Tibial nerve (tissue), 4 donors: ENCODE measurements at regions not wholly inside any gene's neighbourhood (a gene's known extent, or its start where the extent isn't known, plus 50 kb on each side); places are given as distances from the start of the nearest gene placed in this dataset.

Experiments
- DNase-seq, 2 donors: peaks; one replicate each; pipeline ENCODE4 v3.0.0-alpha.2; 2019; ENCODE audit warnings: low spot score in 2 of 2
- H3K27ac ChIP-seq, 4 donors: fragments of 200-600 bp; sonication (generic) in 3 of 4; one replicate each; pipeline ENCODE4 v1.5.1; 2017 to 2019; ENCODE audit warnings: mild to moderate bottlenecking in 1 of 4
- H3K27me3 ChIP-seq, 2 donors: fragments of 200-600 bp; sonication (generic) in 1 of 2; one replicate each; pipeline versions ENCODE4 v1.5.1 to v1.6.0; 2017 to 2019
- H3K36me3 ChIP-seq, 3 donors: fragments of 200-600 bp; sonication (generic); one replicate each; pipeline ENCODE4 v1.5.1; 2018 to 2019
- H3K4me1 ChIP-seq, 4 donors: fragments of 200-600 bp; sonication (generic) in 3 of 4; one replicate each; pipeline ENCODE4 v1.5.1; 2017 to 2019
- H3K4me3 ChIP-seq, 4 donors: fragments of 200-600 bp; sonication (generic) in 3 of 4; one replicate each; pipeline ENCODE4 v1.5.1; 2017 to 2019; ENCODE audit warnings: mild to moderate bottlenecking in 1 of 4, moderate library complexity in 1 of 4
- H3K9me3 ChIP-seq, 4 donors: fragments of 200-600 bp; sonication (generic) in 3 of 4; one replicate each; pipeline ENCODE4 v1.5.1; 2017 to 2019
- EP300 ChIP-seq, 2 donors: sonication (generic); formaldehyde crosslinking; IDR thresholded peaks; one replicate each; pipeline ENCODE4 v1.6.1; 2017; ENCODE audit warnings: antibody characterized with exemption in 2 of 2, mild to moderate bottlenecking in 1 of 2
- POLR2A ChIP-seq, 2 donors: fragments of 450-650 bp; IDR thresholded peaks; one replicate each; pipeline ENCODE4 v1.6.1; 2017; ENCODE audit warnings: antibody characterized with exemption in 2 of 2, mild to moderate bottlenecking in 2 of 2, moderate library complexity in 2 of 2
- WGBS, 2 donors: methylation state at CpG; one replicate each; pipeline ENCODE4 v1.1.5; 2018; 5-methylcytosine and 5-hydroxymethylcytosine counted together
- TF ChIP-seq, protein P1 (sequence below), 5 experiments: fragments of 200-600 bp in 3 of 5; fragments of 450-650 bp in 2 of 5; sonication (generic) in 3 of 5; IDR thresholded peaks; one replicate each; pipeline ENCODE4 v1.5.1; 2016 to 2019; ENCODE audit warnings: antibody characterized with exemption in 5 of 5, mild to moderate bottlenecking in 3 of 5, moderate library complexity in 2 of 5

DNA sequence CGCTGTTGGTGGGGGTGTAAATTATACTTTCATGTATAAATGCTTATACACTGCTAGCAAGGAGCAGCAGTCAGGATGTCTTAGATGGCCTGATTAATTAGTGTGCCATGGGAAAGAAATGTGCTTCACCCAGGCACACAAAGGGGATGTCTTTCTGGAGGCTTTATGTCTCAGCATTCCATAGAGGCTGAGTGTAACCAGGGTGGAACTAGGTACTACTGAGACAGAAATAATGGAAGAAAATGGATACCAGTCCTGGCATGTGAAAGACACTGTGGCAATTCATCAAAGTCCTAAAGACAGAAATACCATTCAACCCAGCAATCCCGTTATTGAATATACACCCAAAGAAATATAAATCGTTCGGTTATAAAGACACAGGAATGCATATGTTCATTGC, 52.5 kb downstream of the PF4 start:
- no peak for DNase-seq
- Histone ChIP-seq H3K36me3 (no peaks in the 10 kb centered on the region), H3K9me3 (no peaks in the 10 kb centered on the region), H3K27me3 (no peaks in the 10 kb centered on the region), H3K4me1 (no peaks in the 10 kb centered on the region), H3K27ac (no peak overlapping the region), H3K4me3 (no peak overlapping the region)
- TF ChIP-seq, protein P1, sequence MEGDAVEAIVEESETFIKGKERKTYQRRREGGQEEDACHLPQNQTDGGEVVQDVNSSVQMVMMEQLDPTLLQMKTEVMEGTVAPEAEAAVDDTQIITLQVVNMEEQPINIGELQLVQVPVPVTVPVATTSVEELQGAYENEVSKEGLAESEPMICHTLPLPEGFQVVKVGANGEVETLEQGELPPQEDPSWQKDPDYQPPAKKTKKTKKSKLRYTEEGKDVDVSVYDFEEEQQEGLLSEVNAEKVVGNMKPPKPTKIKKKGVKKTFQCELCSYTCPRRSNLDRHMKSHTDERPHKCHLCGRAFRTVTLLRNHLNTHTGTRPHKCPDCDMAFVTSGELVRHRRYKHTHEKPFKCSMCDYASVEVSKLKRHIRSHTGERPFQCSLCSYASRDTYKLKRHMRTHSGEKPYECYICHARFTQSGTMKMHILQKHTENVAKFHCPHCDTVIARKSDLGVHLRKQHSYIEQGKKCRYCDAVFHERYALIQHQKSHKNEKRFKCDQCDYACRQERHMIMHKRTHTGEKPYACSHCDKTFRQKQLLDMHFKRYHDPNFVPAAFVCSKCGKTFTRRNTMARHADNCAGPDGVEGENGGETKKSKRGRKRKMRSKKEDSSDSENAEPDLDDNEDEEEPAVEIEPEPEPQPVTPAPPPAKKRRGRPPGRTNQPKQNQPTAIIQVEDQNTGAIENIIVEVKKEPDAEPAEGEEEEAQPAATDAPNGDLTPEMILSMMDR (IDR thresholded peaks at IDR 0.05), result no peak
- TF ChIP-seq EP300 (IDR thresholded peaks at IDR 0.05) (no peak), POLR2A (IDR thresholded peaks at IDR 0.05) (no peak)
- 93 to 97% methylated on average over 4 of the region's 4 CpGs for WGBS, 2 donors

DNA sequence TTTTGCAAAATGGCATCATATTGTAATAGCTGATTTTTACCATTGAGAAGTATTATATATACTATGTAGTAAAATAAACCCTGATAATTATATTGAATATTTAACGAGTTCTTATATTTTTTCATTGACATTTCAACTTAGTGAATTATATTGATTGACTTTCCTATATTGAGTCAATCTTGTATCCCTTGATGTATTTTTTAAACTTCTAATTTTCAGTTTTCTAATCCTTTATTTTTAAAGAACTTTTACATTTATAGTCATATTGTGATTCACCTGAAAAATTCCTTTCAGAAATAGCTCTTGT, 54.4 kb downstream of the CXCL1 start:
- H3K9me3 ChIP-seq, result no peaks in the 10 kb centered on the region
- H3K4me1 ChIP-seq, result no peaks in the 10 kb centered on the region
- TF ChIP-seq, protein P1 (IDR thresholded peaks at IDR 0.05), result no peak
- no peak for TF ChIP-seq POLR2A (IDR thresholded peaks at IDR 0.05)
- TF ChIP-seq EP300 (IDR thresholded peaks at IDR 0.05), result no peak
- no peaks in the 10 kb centered on the region for H3K27me3 ChIP-seq
- no peak for DNase-seq
- H3K27ac ChIP-seq, result no peak overlapping the region
- WGBS, 2 donors, result 95 to 98% methylated on average over 1 of the region's 1 CpG
- H3K36me3 ChIP-seq, result no peaks in the 10 kb centered on the region
- no peak overlapping the region for H3K4me3 ChIP-seq

- 31 to 47% methylated on average over 1 of the region's 1 CpG for WGBS, 2 donors
- Histone ChIP-seq H3K27ac (no peak overlapping the region), H3K27me3 (no peaks in the 10 kb centered on the region), H3K4me1 (peaks cover 0 to 2% (median 0%) of the 10 kb centered on the region in 4 donors), H3K36me3 (no peaks in the 10 kb centered on the region), H3K9me3 (no peaks in the 10 kb centered on the region), H3K4me3 (no peak overlapping the region)
- no peak for TF ChIP-seq POLR2A (IDR thresholded peaks at IDR 0.05)
- TF ChIP-seq, protein P1 (IDR thresholded peaks at IDR 0.05), result peak in 4 of 5 experiments; percentile 16 to 40 (median 31)
- DNase-seq, result no peak
Observed at GRCh38 chr4:73922766-73923630, 53.8 kb downstream of the CXCL1 start.

GRCh38 chr4:73922317-73922716, 53.1 kb downstream of the CXCL1 start:
- Histone ChIP-seq H3K9me3 (no peaks in the 10 kb centered on the region), H3K4me1 (peaks cover 0 to 9% (median 0%) of the 10 kb centered on the region in 4 donors), H3K4me3 (no peak overlapping the region), H3K27ac (no peak overlapping the region), H3K36me3 (no peaks in the 10 kb centered on the region), H3K27me3 (no peaks in the 10 kb centered on the region)
- DNase-seq, result no peak
- TF ChIP-seq, protein P1 (IDR thresholded peaks at IDR 0.05), result no peak
- TF ChIP-seq EP300 (IDR thresholded peaks at IDR 0.05), result no peak
- TF ChIP-seq POLR2A (IDR thresholded peaks at IDR 0.05), result no peak
